HT1080 (cell line): ENCODE measurements at regions not wholly inside any gene's neighbourhood (a gene's known extent, or its start where the extent isn't known, plus 50 kb on each side); places are given as distances from the start of the nearest gene placed in this dataset.
A peak's percentile ranks its signal among the peaks of the same experiment; 100 is the strongest.
"Not testable (repeated sequence)": the region's sequence is repeated elsewhere in the genome, so short reads cannot be mapped to it uniquely, and the experiment has no call there.

Experiments
- DNase-seq: peaks from one replicate; pipeline ENCODE4 v3.0.0-alpha.2; 2015; ENCODE audit warnings: low read depth

DNA sequence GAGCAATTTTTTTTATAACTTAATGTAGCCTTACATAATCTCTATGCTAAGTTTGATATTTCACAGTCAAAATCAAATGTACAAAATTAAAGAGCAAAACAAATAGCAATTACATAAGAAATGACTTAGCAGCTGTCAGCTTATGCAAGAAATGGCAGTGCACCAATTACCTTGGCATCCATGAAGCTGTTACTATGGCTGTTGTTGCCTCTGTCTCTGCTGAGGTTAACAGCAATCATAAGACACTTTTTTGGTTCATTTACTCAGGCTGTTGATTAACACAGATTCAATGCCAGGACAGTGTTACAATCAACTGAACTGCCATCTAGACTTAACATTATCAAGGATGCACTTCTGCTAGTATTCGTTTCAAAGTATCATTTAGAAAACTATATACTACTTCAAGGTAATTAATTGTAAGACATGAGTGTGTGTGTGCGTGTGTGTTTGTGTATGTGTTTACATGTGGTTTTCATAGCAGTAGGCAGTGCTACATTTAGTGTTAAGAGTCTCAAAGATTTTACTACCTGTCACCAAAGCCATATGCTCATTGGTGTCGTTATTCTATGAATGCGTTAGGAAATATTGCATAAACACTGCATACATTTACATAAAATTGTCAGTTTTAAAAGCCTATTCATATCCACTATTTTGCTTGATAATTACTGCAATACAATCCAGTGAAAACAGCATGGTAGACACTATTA lies 1084.2 kb upstream of the COX7C start:
- no peak for DNase-seq

DNA sequence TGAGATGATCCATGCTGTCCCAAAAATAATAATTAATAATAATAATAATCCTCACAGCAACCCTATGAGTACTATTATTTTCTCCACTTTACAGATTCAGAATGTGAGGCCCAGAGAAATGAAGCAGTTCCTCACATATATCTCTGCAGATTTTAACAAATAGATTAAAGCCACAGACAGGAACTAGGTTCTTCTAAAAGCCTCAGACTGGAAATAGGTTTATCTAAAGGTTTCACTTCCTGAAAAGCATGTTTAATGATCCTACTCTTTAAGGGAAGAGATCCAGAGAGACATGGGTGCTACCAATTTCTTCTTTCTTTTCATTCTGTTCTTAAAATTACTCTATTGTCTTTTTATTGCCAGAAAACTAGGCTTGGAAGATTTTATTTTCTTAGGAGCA lies 1079.4 kb upstream of the COX7C start:
- DNase-seq, result no peak

- DNase-seq, result no peak
These were observed 1072.6 kb upstream of the COX7C start for GRCh38 chr5:85545129-85545528.

DNA sequence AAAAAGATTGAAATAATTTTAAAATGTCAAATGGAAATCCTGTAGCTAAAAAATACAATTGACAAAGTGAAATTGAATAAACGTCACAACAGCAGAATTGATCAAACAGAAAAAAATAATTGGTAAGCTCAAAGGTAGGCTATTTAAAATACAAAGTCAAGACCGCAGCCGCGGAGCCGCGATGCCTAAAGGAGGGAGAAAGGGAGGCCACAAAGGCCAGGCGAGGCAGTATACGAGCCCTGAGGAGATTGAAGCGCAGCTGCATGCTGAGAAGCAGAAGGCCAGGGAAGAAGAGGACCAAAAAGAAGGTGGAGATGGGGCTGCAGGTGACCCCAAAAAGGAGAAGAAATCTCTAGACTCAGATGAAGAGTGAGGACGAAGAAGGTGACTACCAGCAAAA lies 1068.5 kb upstream of the COX7C start:
- no peak for DNase-seq

DNA sequence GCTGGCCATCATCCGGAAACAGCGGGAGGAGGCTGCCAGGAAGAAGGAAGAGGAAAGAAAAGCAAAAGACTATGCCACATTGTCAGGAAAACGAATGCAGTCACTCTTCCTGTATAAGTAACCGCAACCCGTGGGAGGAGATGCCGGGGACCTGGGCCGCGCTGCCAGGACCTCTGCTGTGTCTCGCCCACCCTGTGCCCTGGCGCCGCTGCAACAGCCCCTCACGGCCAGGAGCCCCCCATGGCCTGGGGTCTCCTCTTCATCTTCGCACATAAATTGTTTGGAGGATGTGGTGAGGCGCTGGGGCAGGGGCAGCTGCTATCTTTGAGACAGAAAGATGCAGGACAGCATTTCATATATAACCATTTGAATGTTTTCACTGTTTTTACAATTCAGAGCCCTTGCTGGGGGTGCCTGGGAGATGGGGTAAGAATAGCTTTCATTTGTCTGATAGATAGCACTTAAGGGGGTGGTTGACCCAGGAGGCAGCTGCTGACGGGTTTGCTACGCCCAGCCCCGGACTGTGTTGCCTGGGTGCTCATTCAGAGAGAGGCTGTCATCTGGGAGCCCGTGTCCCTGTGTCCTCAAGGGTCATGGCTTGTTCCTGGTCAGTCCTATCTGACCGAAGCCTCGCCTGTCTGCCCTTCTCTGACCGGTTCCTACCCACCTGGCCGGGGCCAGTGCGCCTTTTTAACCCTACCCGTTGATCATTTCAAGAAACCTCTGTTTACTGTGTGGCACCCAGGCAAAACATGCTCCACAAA lies 1067.7 kb upstream of the COX7C start:
- DNase-seq, result no peak

DNA sequence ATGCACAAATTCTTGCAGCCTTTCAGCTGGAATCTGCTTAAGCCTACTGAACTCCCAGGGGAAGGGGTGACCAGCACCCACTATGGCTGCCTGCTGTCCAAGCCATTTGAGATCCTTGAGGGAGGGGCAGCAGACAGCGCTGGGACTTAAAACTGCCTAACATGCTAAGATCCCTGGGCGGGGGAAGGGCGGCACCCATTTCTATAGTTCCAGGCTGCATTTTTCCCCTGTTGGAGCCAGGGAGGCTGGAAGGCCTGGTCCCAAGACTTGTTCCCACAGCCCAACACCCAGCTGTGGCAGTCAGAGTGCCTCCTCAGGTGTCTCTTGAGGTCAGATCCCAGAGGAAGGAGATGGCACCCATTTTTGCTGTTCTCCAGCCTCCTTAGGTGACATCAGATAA lies 1061.3 kb upstream of the COX7C start:
- DNase-seq, result no peak

DNA sequence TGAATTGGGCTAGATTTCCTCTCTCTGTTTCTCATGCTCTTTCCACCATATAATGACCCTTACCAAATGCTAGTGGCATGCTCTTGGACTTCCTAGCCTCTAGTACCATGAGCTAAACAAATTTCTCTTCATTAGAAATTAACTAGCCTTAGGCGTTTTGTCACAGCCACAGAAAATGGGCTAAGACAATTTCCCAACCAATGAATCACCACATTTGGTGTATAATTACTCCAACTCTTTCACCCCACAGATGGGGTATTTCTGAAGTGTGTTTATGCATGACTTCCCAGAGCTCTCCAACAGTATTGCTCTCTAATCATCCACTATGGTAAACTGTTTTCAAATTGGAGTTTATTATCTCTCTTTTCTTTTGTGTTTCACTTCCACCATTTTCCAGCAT lies 1041.1 kb upstream of the COX7C start:
- DNase-seq, result no peak

DNA sequence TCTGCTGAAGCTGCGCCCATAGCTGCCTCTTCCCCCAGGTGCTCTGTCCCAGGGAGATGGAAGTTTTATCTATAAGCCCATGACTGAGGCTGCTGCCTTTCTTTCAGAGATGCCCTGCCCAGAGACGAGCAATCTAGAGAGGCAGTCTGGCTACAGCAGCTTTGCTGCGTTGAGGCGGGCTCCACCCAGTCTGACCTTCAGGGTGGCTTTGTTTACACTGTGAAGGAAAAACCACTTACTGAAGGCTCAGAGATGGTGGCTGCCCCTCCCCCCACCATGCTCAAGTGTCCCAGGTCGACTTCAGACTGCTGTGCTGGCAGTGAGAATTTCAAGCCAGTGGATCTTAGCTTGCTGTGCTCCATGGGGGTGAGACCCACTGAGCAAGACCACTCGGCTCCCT lies 1029.9 kb upstream of the COX7C start:
- not testable (repeated sequence) for DNase-seq

DNA sequence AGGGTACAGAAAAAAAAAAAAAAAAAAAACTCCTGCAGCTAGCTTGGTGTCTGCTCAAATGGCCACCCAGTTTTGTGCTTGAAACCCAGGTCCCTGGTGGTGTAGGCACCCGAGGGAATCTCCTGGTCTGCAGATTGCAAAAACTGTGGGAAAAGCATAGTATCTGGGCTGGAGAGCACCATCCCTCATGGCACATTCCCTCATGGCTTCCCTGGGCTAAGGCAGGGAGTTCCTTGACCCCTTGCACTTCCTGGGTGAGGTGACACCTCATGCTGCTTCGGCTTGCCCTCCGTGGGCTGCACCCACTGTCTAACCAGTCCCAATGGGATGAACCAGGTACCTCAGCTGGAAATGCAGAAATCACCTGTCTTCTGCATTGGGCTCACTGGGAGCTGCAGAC lies 1029.5 kb upstream of the COX7C start:
- not testable (repeated sequence) for DNase-seq

- DNase-seq, result no peak
These were observed 1027.0 kb upstream of the COX7C start for GRCh38 chr5:85590764-85591163.

DNA sequence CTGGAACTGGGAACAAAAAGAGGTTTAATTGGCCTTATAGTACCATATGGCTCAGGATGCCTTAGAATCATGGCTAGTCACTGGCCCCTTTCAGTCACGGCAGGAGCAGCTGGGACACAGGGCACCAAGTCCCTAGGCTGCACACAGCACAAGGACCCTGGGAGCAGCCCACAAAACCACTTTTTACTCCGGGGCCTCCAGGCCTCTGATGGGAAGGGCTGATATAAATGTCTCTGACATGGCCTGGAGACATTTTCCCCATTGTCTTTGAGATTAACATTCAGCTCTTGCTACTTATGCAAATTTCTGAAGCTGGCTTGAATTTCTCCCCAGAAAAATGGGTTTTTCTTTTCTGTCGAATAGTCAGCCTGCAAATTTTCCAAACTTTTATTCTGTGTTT lies 1026.4 kb upstream of the COX7C start:
- no peak for DNase-seq

- no peak for DNase-seq
These were observed 1014.9 kb upstream of the COX7C start for GRCh38 chr5:85602843-85603242.

DNA sequence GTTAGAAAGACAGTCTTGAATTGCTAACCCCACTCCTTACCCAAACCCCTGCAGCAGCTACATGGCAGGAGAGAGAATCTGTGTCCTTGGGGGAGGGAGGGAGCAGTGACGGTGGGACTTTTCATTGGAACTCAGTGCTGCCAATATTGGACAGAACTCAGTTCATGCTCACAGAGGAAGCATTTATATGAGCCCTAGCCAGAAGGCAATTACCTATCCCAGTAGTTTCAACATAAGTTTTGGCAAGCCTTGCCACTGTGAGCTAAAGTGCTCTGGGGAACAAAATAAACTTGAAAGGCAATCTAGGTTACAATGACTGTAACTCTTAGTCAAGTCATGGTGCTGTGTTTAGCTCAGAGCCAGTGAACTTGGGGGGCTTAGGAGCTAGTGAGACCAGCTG lies 1013.4 kb upstream of the COX7C start:
- DNase-seq, result no peak

- no peak for DNase-seq
These were observed 1013.0 kb upstream of the COX7C start for GRCh38 chr5:85604786-85605185.

- DNase-seq, result no peak
These were observed 1012.4 kb upstream of the COX7C start for GRCh38 chr5:85605381-85605780.

DNA sequence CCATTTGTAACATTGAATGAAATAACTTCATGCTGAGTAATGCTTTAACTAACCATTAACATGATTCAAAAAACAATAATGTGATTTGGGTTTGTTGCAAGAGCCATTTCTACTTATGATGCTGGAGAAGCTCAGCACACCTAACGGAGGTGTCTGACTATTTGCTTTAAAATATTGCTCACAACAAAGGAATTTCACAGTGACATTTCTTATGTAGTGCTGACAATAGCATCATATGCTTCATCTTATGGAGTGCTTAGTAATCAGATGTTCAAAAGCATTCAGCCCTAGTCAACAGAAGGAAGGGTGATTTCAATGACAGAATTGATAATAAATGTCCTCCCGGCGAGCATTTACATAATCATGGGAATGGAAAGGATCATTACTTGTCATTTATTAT lies 1003.3 kb upstream of the COX7C start:
- DNase-seq, result peak; percentile 21

- no peak for DNase-seq
These were observed 996.1 kb upstream of the COX7C start for GRCh38 chr5:85621668-85622067.

GRCh38 chr5:85628153-85628552 lies 989.6 kb upstream of the COX7C start:
- DNase-seq, result no peak

GRCh38 chr5:85638495-85639125 lies 979.1 kb upstream of the COX7C start:
- not testable (repeated sequence) for DNase-seq

DNA sequence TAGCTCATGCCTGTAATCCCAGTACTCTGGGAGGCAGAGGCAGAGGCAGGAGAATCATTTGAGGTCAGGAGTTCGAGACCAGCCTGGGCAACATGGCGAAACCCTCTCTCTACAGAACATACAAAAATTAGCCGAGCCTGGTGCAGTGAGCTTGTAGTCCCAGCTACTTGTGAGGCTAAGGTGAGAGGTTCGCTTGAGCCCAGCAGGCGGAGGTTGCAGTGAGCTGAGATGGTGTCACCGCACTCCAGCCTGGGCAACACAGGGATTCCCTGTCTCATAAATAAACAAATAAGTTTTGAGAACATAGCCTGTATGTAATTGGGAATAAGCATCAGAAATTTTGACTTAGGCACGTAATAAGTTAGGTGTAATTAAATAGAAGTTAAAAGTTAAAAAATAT lies 971.7 kb upstream of the COX7C start:
- DNase-seq, result no peak

- DNase-seq, result no peak
These were observed 971.1 kb upstream of the COX7C start for GRCh38 chr5:85646641-85647040.

GRCh38 chr5:85647349-85648127 lies 970.2 kb upstream of the COX7C start:
- DNase-seq, result no peak
